Spleen (tissue), 11 donors: ENCODE measurements at regions not wholly inside any gene's neighbourhood (a gene's known extent, or its start where the extent isn't known, plus 50 kb on each side); places are given as distances from the start of the nearest gene placed in this dataset.

Experiments
- DNase-seq: peaks from one replicate; pipeline ENCODE4 v3.0.0-alpha.2; 2020
- H3K27ac ChIP-seq, 8 donors: fragments of 200-600 bp; sonication (generic) in 7 of 8; 1 replicate in 4 of 8; 2 replicates in 4 of 8; pipeline versions ENCODE4 v1.5.0 to v1.8.0; 2016 to 2021; ENCODE audit warnings: inconsistent platforms in 4 of 8, mild to moderate bottlenecking in 4 of 8, moderate library complexity in 1 of 8
- H3K27me3 ChIP-seq, 7 donors: fragments of 200-600 bp; sonication (generic) in 6 of 7; replicated peaks in 1 of 7; 1 replicate in 4 of 7; 2 replicates in 3 of 7; pipeline versions ENCODE4 v1.5.0 to v1.8.0; 2016 to 2021; ENCODE audit warnings: inconsistent platforms in 3 of 7, mild to moderate bottlenecking in 1 of 7
- H3K36me3 ChIP-seq, 6 donors: fragments of 200-600 bp; sonication (generic) in 5 of 6; 1 replicate in 4 of 6; 2 replicates in 2 of 6; pipeline versions ENCODE4 v1.5.0 to v1.8.0; 2016 to 2021; ENCODE audit warnings: inconsistent platforms in 2 of 6
- H3K4me1 ChIP-seq, 6 donors: fragments of 200-600 bp; sonication (generic) in 5 of 6; 1 replicate in 3 of 6; 2 replicates in 3 of 6; pipeline versions ENCODE4 v1.5.0 to v1.8.0; 2016 to 2021; ENCODE audit warnings: inconsistent platforms in 3 of 6
- H3K4me3 ChIP-seq, 8 donors: fragments of 200-600 bp; sonication (generic) in 7 of 8; 1 replicate in 4 of 8; 2 replicates in 4 of 8; pipeline versions ENCODE4 v1.5.0 to v1.8.0; 2016 to 2021; ENCODE audit warnings: inconsistent platforms in 4 of 8, mild to moderate bottlenecking in 4 of 8, moderate library complexity in 2 of 8
- H3K9me3 ChIP-seq, 8 donors: fragments of 200-600 bp; sonication (generic) in 7 of 8; 1 replicate in 4 of 8; 2 replicates in 4 of 8; pipeline versions ENCODE4 v1.5.0 to v1.8.0; 2016 to 2021; ENCODE audit warnings: inconsistent platforms in 4 of 8
- CTCF ChIP-seq, 11 experiments: fragments of 200-600 bp in 7 of 11; fragments of 450-650 bp in 4 of 11; sonication (generic) in 4 of 11; IDR thresholded peaks in 8 of 11; conservative IDR thresholded peaks in 3 of 11; 1 replicate in 7 of 11; 2 replicates in 4 of 11; pipeline versions ENCODE4 v1.4.0 to v1.8.0; 2016 to 2021; ENCODE audit warnings: antibody characterized with exemption in 11 of 11, inconsistent platforms in 4 of 11, mild to moderate bottlenecking in 1 of 11
- POLR2A ChIP-seq, 3 donors: fragments of 450-650 bp; IDR thresholded peaks; one replicate each; pipeline ENCODE4 v1.5.1; 2017; ENCODE audit warnings: antibody characterized with exemption in 3 of 3, mild to moderate bottlenecking in 1 of 3
- POLR2AphosphoS5 ChIP-seq, 3 donors: sonication (generic); formaldehyde crosslinking; IDR thresholded peaks; one replicate each; pipeline ENCODE4 v1.5.1; 2017; ENCODE audit warnings: antibody characterized with exemption in 3 of 3
- WGBS, 5 donors: extraction: QIAGEN DNeasy Blood & Tissue Kit in 3 of 5; methylation state at CpG; one replicate each; pipeline versions ENCODE4 v1.1.5 to v1.1.7; 2013 to 2018; 5-methylcytosine and 5-hydroxymethylcytosine counted together
- intact Hi-C: fragments of 100-400 bp; cut with DNase I; formaldehyde crosslinking; loops from one replicate; pipeline ENCODE4 v1.15.0; 2023; ENCODE audit warnings: low total_unique reads
- donor health status: healthy with polysubstance abuse.
- donor health status: DM: no; HTN: no; CAD: no; lungs with moderate emphysema.
- donor health status: DM: no; HTN: no; CAD: no.
- donor health status: Bipolar disorder and iron deficiency.
- donor health status: healthy.
- donor health status: DM: no; HTN: no; CAD: no.
- donor health status: DM: yes; HTN: yes; CAD: no.

DNA sequence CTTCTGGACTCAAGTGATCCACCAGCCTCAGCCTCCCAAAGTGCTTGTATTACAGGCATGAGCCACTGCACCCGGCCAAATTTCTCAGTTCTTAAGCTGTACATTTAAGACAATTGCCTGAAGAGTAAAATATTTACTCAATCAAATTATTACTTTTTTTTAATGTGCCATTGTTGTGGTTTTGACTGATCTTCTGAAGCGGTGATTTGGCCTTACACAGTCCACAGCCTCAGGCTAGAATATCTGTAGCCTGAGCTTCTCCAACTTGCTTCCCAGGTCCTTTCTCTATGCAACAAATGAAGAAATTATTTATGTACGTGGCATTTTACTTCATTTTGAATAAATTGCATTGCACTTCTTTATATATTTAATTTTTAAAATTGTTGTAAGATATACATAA is 281.3 kb downstream of the KLF5 start:
- no peak for DNase-seq
- TF ChIP-seq CTCF (IDR thresholded peaks at IDR 0.05 in 8 of 11, conservative IDR thresholded peaks at IDR 0.05 in 3 of 11) (no peak), POLR2A (IDR thresholded peaks at IDR 0.05) (no peak), POLR2AphosphoS5 (IDR thresholded peaks at IDR 0.05) (no peak)
- Histone ChIP-seq H3K36me3 (no peaks in the 10 kb centered on the region), H3K27ac (no peak overlapping the region), H3K4me3 (no peak overlapping the region), H3K27me3 (no peaks in the 10 kb centered on the region), H3K9me3 (no peaks in the 10 kb centered on the region), H3K4me1 (no peaks in the 10 kb centered on the region)
- intact Hi-C loops = no loop called here
- WGBS, 5 donors = 91 to 94% (median 93%) methylated on average over 3 of the region's 3 CpGs

- Histone ChIP-seq H3K36me3 (no peaks in the 10 kb centered on the region), H3K27me3 (no peaks in the 10 kb centered on the region), H3K9me3 (no peaks in the 10 kb centered on the region), H3K4me3 (no peak overlapping the region), H3K27ac (no peak overlapping the region), H3K4me1 (no peaks in the 10 kb centered on the region)
- intact Hi-C loops = no loop called here
- TF ChIP-seq POLR2A (IDR thresholded peaks at IDR 0.05) (no peak), POLR2AphosphoS5 (IDR thresholded peaks at IDR 0.05) (no peak), CTCF (IDR thresholded peaks at IDR 0.05 in 8 of 11, conservative IDR thresholded peaks at IDR 0.05 in 3 of 11) (no peak)
- WGBS, 5 donors = 87 to 94% (median 93%) methylated on average over 2 of the region's 2 CpGs
- no peak for DNase-seq
Measured at GRCh38 chr13:73339086-73339485, 280.3 kb downstream of the KLF5 start.

DNA sequence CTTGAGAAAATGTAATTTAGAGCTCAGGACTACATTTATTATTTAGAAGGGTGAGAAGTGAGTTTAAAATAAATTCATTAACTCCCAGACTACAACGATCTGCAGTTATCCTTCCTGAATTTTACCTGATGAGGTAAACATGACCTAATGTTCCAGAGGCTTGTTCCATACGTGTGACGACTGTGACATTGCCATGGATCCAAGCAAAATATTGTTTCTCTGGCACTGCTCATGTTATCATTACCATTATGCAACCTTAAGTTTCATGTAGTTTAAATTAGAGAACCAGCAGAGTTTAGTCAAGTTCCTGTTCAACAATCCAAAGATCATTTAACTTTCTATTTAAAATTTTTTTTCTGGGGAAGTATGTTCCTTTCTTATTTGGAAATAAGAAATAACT is 279.6 kb downstream of the KLF5 start:
- no peak for DNase-seq
- intact Hi-C loops = no loop called here
- Histone ChIP-seq H3K27me3 (no peaks in the 10 kb centered on the region), H3K9me3 (no peaks in the 10 kb centered on the region), H3K4me1 (no peaks in the 10 kb centered on the region), H3K27ac (no peak overlapping the region), H3K4me3 (no peak overlapping the region), H3K36me3 (no peaks in the 10 kb centered on the region)
- 81 to 85% (median 83%) methylated on average over 3 of the region's 3 CpGs for WGBS, 5 donors
- TF ChIP-seq CTCF (IDR thresholded peaks at IDR 0.05 in 8 of 11, conservative IDR thresholded peaks at IDR 0.05 in 3 of 11) (no peak), POLR2AphosphoS5 (IDR thresholded peaks at IDR 0.05) (no peak), POLR2A (IDR thresholded peaks at IDR 0.05) (no peak)

- peaks cover 0 to 2% (median 0%) of the 10 kb centered on the region in 8 donors for H3K9me3 ChIP-seq
- no peaks in the 10 kb centered on the region for H3K36me3 ChIP-seq
- no peak for DNase-seq
- no peak overlapping the region for H3K4me3 ChIP-seq
- no peak overlapping the region for H3K27ac ChIP-seq
- 82 to 88% (median 85%) methylated on average over 2 of the region's 2 CpGs for WGBS, 5 donors
- no peaks in the 10 kb centered on the region for H3K27me3 ChIP-seq
- no peaks in the 10 kb centered on the region for H3K4me1 ChIP-seq
- TF ChIP-seq CTCF (IDR thresholded peaks at IDR 0.05 in 8 of 11, conservative IDR thresholded peaks at IDR 0.05 in 3 of 11) (no peak), POLR2AphosphoS5 (IDR thresholded peaks at IDR 0.05) (no peak), POLR2A (IDR thresholded peaks at IDR 0.05) (no peak)
- intact Hi-C loops = no loop called here
Measured at GRCh38 chr13:73337532-73337931, 278.7 kb downstream of the KLF5 start.
